MG63 (cell line): ENCODE measurements at regions not wholly inside any gene's neighbourhood (a gene's known extent, or its start where the extent isn't known, plus 50 kb on each side); places are given as distances from the start of the nearest gene placed in this dataset.
"Not testable (repeated sequence)": the region's sequence is repeated elsewhere in the genome, so short reads cannot be mapped to it uniquely, and the experiment has no call there.

ENCODE experiments used
- DNase-seq: peaks from one replicate; pipeline ENCODE4 v3.0.0-alpha.2; 2020
- H3K27me3 ChIP-seq: fragments of 250-450 bp; sonication (Bioruptor Pico); 2 replicates; pipeline ENCODE4 v1.5.1; 2020; ENCODE audit warnings: mild to moderate bottlenecking, moderate library complexity
- H3K36me3 ChIP-seq: fragments of 250-450 bp; sonication (Bioruptor Pico); 2 replicates; pipeline ENCODE4 v1.5.1; 2020; ENCODE audit warnings: mild to moderate bottlenecking, moderate library complexity
- H3K4me3 ChIP-seq: fragments of 250-450 bp; sonication (Bioruptor Pico); 2 replicates; pipeline ENCODE4 v1.5.1; 2020; ENCODE audit warnings: mild to moderate bottlenecking, moderate library complexity
- H3K9me3 ChIP-seq: fragments of 250-450 bp; sonication (Bioruptor Pico); 2 replicates; pipeline ENCODE4 v1.5.1; 2020; ENCODE audit warnings: mild to moderate bottlenecking, moderate library complexity

- H3K27me3 ChIP-seq = no peaks in the 10 kb centered on the region
- no peaks in the 10 kb centered on the region for H3K36me3 ChIP-seq
Measured at GRCh38 chr13:80680786-80681366, 339.9 kb upstream of the SPRY2 start.

GRCh38 chr13:80679423-80679822 is 338.5 kb upstream of the SPRY2 start:
- Histone ChIP-seq H3K4me3 (no peak overlapping the region), H3K9me3 (peaks cover 2% of the 10 kb centered on the region; the same call in 1 of the 2 replicates), H3K27me3 (no peaks in the 10 kb centered on the region), H3K36me3 (no peaks in the 10 kb centered on the region)
- no peak for DNase-seq

More at GRCh38 chr13:80680786-80681366, 339.9 kb upstream of the SPRY2 start:
- DNase-seq = no peak
- H3K9me3 ChIP-seq = peaks cover 2% of the 10 kb centered on the region; the same call in 1 of the 2 replicates
- H3K4me3 ChIP-seq = no peak overlapping the region

- H3K4me3 ChIP-seq = no peak overlapping the region
Measured at GRCh38 chr13:80677227-80677626, 336.3 kb upstream of the SPRY2 start.

GRCh38 chr13:80675442-80675841 is 334.5 kb upstream of the SPRY2 start:
- H3K4me3 ChIP-seq, H3K9me3 ChIP-seq, H3K27me3 ChIP-seq, DNase-seq, H3K36me3 ChIP-seq: not testable (repeated sequence)

More at GRCh38 chr13:80677227-80677626, 336.3 kb upstream of the SPRY2 start:
- Histone ChIP-seq H3K27me3 (no peaks in the 10 kb centered on the region), H3K36me3 (no peaks in the 10 kb centered on the region), H3K9me3 (peaks cover 2% of the 10 kb centered on the region; the same call in 1 of the 2 replicates)
- DNase-seq = no peak

GRCh38 chr13:80671773-80672172 is 330.8 kb upstream of the SPRY2 start:
- DNase-seq = no peak
- Histone ChIP-seq H3K9me3 (no peaks in the 10 kb centered on the region), H3K4me3 (no peak overlapping the region), H3K27me3 (no peaks in the 10 kb centered on the region), H3K36me3 (no peaks in the 10 kb centered on the region)

GRCh38 chr13:80669112-80669511 is 328.2 kb upstream of the SPRY2 start:
- Histone ChIP-seq H3K27me3 (no peaks in the 10 kb centered on the region), H3K4me3 (no peak overlapping the region), H3K9me3 (no peaks in the 10 kb centered on the region), H3K36me3 (no peaks in the 10 kb centered on the region)
- DNase-seq = no peak

GRCh38 chr13:80668452-80668851 is 327.5 kb upstream of the SPRY2 start:
- H3K36me3 ChIP-seq = no peaks in the 10 kb centered on the region
- DNase-seq = no peak

GRCh38 chr13:80666782-80667552 is 326.0 kb upstream of the SPRY2 start:
- Histone ChIP-seq H3K4me3 (no peak overlapping the region), H3K9me3 (no peaks in the 10 kb centered on the region), H3K27me3 (no peaks in the 10 kb centered on the region), H3K36me3 (no peaks in the 10 kb centered on the region)
- DNase-seq = no peak

More at GRCh38 chr13:80668452-80668851, 327.5 kb upstream of the SPRY2 start:
- Histone ChIP-seq H3K4me3 (no peak overlapping the region), H3K27me3 (no peaks in the 10 kb centered on the region), H3K9me3 (no peaks in the 10 kb centered on the region)

GRCh38 chr13:80665792-80666333 is 324.9 kb upstream of the SPRY2 start:
- DNase-seq = no peak
- Histone ChIP-seq H3K27me3 (no peaks in the 10 kb centered on the region), H3K9me3 (no peaks in the 10 kb centered on the region), H3K36me3 (no peaks in the 10 kb centered on the region), H3K4me3 (no peak overlapping the region)

- H3K27me3 ChIP-seq = 0 out of 2 replicates have a peak, but pooled peaks cover under 1% of the 10 kb centered on the region
- H3K36me3 ChIP-seq = no peaks in the 10 kb centered on the region
- H3K4me3 ChIP-seq = no peak overlapping the region
- no peaks in the 10 kb centered on the region for H3K9me3 ChIP-seq
- no peak for DNase-seq
Measured at GRCh38 chr13:80664950-80665349, 324.0 kb upstream of the SPRY2 start.

GRCh38 chr13:80663788-80664187 is 322.9 kb upstream of the SPRY2 start:
- Histone ChIP-seq H3K4me3 (no peak overlapping the region), H3K36me3 (no peaks in the 10 kb centered on the region), H3K27me3 (0 out of 2 replicates have a peak, but pooled peaks cover 2% of the 10 kb centered on the region), H3K9me3 (no peaks in the 10 kb centered on the region)
- DNase-seq = no peak

GRCh38 chr13:80658705-80659104 is 317.8 kb upstream of the SPRY2 start:
- no peak for DNase-seq
- H3K9me3 ChIP-seq = no peaks in the 10 kb centered on the region

GRCh38 chr13:80656512-80656904 is 315.6 kb upstream of the SPRY2 start:
- Histone ChIP-seq H3K27me3 (0 out of 2 replicates have a peak, but pooled peaks cover 2% of the 10 kb centered on the region), H3K4me3 (no peak overlapping the region), H3K9me3 (no peaks in the 10 kb centered on the region), H3K36me3 (no peaks in the 10 kb centered on the region)
- no peak for DNase-seq

More at GRCh38 chr13:80658705-80659104, 317.8 kb upstream of the SPRY2 start:
- no peaks in the 10 kb centered on the region for H3K36me3 ChIP-seq
- H3K27me3 ChIP-seq = 0 out of 2 replicates have a peak, but pooled peaks cover 2% of the 10 kb centered on the region
- H3K4me3 ChIP-seq = no peak overlapping the region

GRCh38 chr13:80655778-80656511 is 315.0 kb upstream of the SPRY2 start:
- H3K4me3 ChIP-seq = no peak overlapping the region
- no peaks in the 10 kb centered on the region for H3K9me3 ChIP-seq
- H3K27me3 ChIP-seq = 0 out of 2 replicates have a peak, but pooled peaks cover 2% of the 10 kb centered on the region
- DNase-seq = no peak
- H3K36me3 ChIP-seq = no peaks in the 10 kb centered on the region

GRCh38 chr13:80654638-80655249 is 313.8 kb upstream of the SPRY2 start:
- H3K4me3 ChIP-seq = no peak overlapping the region
- no peaks in the 10 kb centered on the region for H3K36me3 ChIP-seq
- no peaks in the 10 kb centered on the region for H3K27me3 ChIP-seq
- no peaks in the 10 kb centered on the region for H3K9me3 ChIP-seq
- DNase-seq = no peak

GRCh38 chr13:80649274-80649673 is 308.3 kb upstream of the SPRY2 start:
- H3K4me3 ChIP-seq = no peak overlapping the region
- H3K36me3 ChIP-seq = no peaks in the 10 kb centered on the region
- no peaks in the 10 kb centered on the region for H3K9me3 ChIP-seq
- no peaks in the 10 kb centered on the region for H3K27me3 ChIP-seq
- DNase-seq = no peak
